HFF-Myc (cell line): ENCODE measurements at regions not wholly inside any gene's neighbourhood (a gene's known extent, or its start where the extent isn't known, plus 50 kb on each side); places are given as distances from the start of the nearest gene placed in this dataset.
"Not testable (repeated sequence)": the region's sequence is repeated elsewhere in the genome, so short reads cannot be mapped to it uniquely, and the experiment has no call there.

Experiments used
- DNase-seq: peaks from one replicate; pipeline ENCODE4 v3.0.0-alpha.2; 2011; ENCODE audit warnings: low read depth; ENCODE audit errors: extremely low read depth
- H3K4me3 ChIP-seq: replicated peaks from 2 replicates; pipeline ENCODE4 v1.5.1; 2011; ENCODE audit warnings: low read depth, mild to moderate bottlenecking, control low read depth, low read length
- TF ChIP-seq, protein P1 (sequence below): IDR thresholded peaks from 2 replicates; pipeline ENCODE4 v1.5.1; 2012; ENCODE audit warnings: mild to moderate bottlenecking, low read depth, low read length, control low read depth; ENCODE audit errors: missing control alignments

DNA sequence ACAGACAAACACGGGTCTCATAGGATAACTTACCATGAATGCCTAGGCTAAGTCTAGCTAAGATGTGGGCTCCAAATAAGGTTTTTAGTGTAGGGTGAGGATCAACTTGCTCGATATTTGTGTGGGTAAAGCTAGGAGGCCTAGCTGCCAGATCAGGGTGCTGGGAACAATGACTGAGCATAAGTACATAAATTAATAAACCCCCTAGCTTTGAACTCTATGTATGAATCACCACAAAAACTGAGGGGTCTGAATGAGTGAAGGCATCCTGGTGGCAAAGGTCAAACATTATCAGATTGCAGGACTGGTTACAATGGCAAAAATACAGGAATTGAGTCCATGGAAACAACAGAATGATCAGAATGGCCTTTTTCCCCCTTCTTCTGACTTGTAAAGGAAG lies 241.8 kb downstream of the LIPI start:
- DNase-seq, result not testable (repeated sequence)

DNA sequence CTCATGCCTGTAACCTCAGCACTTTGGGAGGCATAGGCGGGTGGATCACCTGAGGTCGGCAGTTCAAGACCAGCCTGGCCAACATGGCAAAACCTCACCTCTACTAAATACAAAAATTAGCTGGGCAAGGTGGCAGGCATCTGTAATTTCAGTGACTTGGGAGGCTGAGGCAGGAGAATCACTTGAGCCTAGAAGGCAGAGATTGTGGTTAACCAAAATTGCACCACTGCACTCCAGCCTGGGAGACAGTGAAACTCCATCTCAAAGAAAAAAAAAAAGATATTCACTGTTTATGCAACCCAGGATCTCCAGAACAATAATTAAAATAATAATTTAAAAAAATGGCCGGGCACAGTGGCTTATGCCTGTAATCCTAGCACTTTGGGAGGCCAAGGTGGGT lies 247.5 kb downstream of the LIPI start:
- DNase-seq, H3K4me3 ChIP-seq: not testable (repeated sequence)

More for the DNA sequence above, 241.8 kb downstream of the LIPI start:
- not testable (repeated sequence) for H3K4me3 ChIP-seq

DNA sequence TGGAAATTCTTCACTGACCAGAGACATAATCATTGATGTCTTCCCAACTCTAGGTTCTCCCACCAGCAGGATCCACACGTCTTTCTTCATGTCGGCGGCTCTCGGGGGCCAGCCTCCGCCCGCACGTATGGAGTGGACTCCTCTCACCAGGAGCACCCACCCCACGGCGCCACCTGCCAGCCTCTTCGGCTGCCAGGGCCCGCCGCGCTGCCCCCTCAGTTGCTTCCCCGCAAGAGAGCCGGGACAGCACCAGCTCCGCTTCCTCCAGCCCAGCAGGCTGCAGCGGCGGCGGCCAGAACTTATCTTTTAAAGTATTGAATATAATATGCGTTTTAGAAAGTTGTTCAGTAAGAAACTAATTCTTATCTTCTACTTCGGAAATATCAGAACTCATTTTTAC lies 273.5 kb downstream of the LIPI start:
- TF ChIP-seq, protein P1, sequence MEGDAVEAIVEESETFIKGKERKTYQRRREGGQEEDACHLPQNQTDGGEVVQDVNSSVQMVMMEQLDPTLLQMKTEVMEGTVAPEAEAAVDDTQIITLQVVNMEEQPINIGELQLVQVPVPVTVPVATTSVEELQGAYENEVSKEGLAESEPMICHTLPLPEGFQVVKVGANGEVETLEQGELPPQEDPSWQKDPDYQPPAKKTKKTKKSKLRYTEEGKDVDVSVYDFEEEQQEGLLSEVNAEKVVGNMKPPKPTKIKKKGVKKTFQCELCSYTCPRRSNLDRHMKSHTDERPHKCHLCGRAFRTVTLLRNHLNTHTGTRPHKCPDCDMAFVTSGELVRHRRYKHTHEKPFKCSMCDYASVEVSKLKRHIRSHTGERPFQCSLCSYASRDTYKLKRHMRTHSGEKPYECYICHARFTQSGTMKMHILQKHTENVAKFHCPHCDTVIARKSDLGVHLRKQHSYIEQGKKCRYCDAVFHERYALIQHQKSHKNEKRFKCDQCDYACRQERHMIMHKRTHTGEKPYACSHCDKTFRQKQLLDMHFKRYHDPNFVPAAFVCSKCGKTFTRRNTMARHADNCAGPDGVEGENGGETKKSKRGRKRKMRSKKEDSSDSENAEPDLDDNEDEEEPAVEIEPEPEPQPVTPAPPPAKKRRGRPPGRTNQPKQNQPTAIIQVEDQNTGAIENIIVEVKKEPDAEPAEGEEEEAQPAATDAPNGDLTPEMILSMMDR, result no peak
- DNase-seq, result no peak
- no peak overlapping the region for H3K4me3 ChIP-seq

DNA sequence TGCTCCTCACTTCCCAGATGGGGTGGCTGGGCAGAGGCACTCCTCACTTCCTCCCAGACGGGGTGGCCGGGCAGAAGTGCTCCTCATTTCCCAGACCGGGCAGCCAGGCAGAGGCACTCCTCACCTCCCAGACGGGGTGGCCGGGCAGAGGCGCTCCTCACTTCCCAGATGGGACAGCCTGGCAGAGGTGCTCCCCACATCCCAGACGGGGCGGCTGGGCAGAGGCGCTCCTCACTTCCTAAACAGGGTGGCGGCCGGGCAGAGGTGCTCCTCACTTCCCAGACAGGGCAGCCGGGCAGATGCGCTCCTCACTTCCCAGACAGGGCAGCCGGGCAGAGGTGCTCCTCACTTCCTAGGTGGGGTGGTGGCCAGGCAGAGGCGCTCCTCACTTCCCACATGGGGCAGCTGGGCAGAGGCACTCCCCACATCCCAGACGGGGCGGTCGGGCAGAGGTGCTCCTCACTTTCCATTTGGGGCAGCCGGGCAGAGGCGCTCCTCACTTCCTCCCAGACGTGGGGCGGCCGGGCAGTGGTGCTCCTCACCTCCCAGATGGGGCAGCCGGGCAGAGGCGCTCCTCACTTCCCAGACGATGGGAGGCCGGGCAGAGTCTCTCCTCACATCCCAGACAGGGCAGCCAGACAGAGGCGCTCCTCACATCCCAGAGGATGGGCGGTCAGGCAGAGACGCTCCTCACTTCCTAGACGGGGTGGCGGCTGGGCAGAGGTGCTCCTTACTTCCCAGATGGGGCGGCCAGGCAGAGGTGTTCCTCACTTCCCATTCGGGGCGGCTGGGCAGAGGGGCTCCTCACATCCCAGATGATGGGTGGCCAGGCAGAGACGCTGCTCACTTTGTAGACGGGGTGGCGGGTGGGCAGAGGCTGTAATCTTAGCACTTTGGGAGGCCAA lies 274.5 kb downstream of the LIPI start:
- not testable (repeated sequence) for DNase-seq

DNA sequence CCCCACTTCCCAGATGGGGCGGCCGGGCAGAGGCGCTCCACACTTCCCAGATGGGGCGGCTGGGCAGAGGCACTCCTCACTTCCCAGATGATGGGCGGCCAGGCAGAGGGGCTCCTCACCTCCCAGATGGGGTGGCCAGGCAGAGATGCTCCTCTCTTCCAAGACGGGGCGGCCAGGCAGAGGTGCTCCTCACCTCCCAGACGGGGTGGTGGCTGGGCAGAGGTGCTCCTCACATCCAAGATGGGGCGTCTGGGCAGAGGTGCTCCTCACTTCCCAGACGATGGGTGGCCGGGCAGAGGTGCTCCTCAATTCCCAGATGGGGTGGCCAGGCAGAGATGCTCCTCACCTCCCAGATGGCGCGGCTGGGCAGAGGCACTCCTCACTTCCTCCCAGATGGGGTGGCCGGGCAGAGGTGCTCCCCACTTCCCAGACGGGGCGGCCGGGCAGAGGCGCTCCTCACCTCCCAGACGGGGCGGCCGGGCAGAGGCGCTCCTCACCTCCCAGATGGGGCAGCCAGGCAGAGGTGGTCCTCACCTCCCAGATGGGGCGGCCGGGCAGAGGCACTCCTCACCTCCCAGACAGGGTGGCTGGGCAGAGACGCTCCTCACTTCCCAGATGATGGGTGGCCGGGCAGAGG lies 275.2 kb downstream of the LIPI start:
- DNase-seq, H3K4me3 ChIP-seq: not testable (repeated sequence)

More for the DNA sequence above, 274.5 kb downstream of the LIPI start:
- H3K4me3 ChIP-seq, result not testable (repeated sequence)

DNA sequence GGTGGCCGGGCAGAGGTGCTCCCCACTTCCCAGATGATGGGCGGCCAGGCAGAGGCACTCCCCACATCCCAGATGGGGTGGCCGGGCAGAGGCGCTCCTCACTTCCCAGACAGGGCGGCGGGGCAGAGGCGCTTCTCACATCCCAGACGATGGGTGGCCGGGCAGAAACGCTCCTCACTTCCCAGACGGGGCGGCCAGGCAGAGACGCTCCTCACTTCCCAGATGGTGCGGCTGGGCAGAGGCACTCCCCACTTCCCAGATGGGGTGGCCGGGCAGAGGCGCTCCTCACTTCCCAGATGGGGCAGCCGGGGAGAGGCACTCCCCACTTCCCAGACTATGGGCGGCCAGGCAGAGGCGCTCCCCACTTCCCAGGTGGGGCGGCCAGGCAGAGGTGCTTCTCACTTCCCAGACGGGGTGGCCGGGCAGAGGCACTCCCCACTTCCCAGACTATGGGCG lies 275.8 kb downstream of the LIPI start:
- H3K4me3 ChIP-seq, DNase-seq: not testable (repeated sequence)

DNA sequence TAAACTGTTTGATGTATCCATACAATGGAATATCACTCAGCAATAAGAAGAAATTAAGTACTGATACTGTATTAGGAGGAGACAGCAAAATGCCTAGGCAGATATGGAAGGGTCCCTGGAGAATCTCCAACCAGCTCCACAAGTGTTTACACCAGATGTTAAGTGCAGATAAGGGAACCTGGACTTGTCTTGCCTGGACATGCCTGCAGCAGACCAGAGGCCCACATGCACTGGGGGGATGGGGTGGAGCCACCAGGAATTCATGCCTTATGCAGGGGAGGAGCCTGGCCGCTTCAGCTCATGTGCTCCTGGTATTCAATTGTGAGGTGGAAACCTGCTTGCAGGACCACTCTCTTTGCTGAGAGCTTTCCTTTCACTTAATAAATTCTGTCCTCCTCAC lies 287.6 kb downstream of the LIPI start:
- H3K4me3 ChIP-seq, DNase-seq: not testable (repeated sequence)

DNA sequence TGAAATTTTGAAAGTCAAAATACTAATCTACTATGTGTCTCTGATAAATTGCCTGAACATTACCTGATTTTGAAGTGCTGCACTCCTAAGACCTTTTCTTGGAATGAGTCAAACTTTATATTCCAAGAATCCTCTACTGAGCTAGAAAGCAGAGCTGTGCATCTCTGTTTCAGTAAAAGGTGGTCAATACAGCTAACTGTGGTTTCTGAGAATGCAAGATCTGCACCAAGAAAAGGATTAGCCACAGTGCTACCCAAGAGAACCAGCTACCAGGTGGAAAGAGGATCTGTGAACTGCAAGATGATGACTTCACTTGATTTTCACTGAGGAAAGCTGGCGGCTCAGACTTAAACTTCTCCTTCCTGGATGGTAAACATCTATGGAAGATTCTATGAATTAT lies 289.3 kb downstream of the LIPI start:
- DNase-seq, result not testable (repeated sequence)

DNA sequence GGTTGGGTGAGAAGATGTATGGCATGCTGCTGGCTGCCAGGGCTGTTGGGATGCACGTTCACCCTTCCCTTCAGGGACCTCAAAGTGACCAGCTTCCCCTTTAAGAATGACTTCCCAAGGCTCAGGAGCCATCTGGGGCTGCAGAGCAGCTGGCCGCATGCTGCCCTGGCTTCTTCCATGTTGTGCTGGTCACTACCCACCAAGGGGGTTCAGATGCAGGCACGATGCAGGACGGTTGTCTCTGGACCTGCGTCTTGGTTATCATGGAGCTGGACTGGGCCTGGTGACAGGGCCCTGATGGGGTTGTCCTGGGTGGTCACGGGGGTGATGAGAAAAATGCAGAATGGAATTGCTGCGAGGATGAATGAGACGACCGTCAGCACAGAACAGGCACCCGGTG lies 297.8 kb downstream of the POTED start:
- H3K4me3 ChIP-seq, DNase-seq: not testable (repeated sequence)

More for the DNA sequence above, 289.3 kb downstream of the LIPI start:
- H3K4me3 ChIP-seq, result not testable (repeated sequence)

DNA sequence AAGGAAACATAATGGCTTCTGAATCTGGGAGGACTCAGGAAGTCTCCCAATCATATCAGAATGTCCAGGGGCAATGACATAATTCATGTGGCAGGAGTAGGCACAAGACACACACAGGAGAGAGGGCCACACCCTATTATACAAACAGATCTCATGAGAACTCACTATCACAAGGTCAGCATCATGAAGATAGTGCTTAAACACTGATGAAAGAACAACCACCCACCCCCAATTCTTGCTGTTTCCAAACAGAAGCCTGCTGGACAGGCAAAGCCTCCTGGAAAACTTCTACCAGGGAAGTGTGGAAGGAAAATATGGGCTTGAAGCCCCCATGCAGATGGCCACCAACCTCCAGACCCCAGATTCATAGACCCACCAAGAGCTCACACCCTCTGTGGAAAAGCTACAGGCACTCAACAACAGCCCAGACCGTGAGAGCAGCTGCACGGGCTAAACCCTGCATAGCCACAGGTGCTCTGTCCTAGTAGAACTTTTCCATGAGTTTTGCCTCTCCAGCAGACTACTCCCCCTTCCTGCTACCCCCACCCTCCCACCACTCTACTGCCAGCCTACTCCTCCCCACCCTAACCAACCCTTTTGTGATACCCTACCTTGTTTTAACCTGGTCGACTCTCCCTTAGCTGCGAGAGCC lies 287.1 kb downstream of the POTED start:
- H3K4me3 ChIP-seq, result not testable (repeated sequence)

DNA sequence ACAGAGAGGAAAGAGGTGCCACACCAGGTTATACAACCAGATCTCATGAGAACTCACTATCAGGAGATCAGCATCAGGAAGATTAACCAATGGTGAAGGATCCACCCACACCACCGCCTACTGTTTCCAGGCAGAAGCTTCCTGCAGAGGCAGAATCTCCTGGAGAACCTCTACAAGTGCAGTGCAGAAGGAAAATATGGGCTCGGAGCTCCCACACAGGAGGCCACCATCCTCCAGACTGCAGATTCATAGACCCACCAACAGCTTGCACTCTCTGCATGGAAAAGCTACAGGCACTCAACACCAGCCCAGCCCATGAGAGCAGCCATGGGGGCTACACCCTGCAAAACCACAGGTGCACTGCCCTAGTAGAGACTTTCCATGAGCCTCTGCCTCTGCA lies 284.0 kb downstream of the POTED start:
- DNase-seq, H3K4me3 ChIP-seq: not testable (repeated sequence)

More for the DNA sequence above, 287.1 kb downstream of the POTED start:
- not testable (repeated sequence) for DNase-seq

DNA sequence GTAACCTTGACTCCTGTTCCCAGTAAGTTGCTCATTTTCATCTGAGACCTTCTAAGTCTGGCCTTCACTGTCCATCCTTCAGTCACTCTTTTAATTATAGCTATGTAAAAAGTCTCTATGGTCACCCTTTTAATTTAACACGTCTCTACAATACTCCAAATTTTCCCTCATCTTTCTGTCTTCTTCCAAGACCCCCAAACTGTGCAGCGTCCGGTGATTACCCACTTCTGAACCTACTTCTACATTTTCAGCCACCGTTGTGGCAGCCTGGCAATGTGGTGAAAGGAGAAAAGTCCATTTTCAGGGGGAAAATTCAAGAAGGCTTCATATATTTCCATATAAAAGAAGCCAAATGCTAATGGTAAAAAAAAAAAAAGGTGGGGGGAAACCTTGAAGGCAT lies 283.4 kb downstream of the POTED start:
- DNase-seq, H3K4me3 ChIP-seq: not testable (repeated sequence)

DNA sequence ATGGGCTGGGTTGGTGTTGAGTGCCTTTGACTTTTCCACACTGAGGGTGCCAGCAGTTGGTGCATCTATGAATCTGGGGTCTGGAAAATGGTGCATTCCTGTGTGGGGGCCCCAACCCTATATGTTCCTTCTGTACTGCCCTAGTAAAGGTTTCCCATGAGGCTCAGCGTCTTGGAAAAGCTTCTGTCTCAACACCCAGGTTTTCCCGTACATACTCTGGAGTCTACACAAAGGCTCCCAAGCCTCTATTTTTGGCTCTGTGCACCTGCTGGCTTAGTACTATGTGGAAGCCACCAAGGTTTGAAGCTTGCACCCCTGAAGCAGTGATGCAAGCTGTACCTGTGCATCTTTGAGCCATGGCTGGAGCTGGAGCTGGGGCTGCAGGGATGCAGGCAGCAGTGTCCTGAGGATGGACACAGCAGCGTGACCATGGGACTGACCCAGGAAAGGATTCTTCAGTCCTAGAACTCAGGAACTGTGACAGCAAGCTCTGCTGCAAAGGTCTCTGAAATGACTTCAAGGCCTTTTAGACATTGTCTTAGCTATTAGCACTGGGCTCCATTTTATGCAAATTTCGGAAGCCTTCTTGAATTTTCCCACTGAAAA lies 282.7 kb downstream of the POTED start:
- DNase-seq, H3K4me3 ChIP-seq: not testable (repeated sequence)

DNA sequence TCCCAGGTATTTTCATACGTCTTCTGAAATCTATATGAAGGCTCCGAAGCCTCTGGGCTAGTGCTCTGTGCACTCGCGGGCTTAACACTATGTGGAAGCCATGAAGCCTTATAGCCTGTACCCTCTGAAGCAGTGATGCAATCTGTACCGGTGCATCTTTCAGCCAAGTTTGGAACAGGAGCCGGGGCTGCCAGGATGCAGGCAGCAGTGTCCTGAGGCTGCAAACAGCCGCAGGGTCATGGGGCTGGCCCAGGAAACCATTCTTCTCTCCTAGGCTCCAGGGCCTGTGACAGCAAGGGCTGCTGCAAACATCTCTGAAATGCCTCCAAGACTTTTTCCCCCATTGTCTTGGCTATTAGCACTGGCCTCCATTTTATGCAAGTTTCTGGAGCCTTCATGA lies 279.6 kb downstream of the POTED start:
- not testable (repeated sequence) for DNase-seq, H3K4me3 ChIP-seq

DNA sequence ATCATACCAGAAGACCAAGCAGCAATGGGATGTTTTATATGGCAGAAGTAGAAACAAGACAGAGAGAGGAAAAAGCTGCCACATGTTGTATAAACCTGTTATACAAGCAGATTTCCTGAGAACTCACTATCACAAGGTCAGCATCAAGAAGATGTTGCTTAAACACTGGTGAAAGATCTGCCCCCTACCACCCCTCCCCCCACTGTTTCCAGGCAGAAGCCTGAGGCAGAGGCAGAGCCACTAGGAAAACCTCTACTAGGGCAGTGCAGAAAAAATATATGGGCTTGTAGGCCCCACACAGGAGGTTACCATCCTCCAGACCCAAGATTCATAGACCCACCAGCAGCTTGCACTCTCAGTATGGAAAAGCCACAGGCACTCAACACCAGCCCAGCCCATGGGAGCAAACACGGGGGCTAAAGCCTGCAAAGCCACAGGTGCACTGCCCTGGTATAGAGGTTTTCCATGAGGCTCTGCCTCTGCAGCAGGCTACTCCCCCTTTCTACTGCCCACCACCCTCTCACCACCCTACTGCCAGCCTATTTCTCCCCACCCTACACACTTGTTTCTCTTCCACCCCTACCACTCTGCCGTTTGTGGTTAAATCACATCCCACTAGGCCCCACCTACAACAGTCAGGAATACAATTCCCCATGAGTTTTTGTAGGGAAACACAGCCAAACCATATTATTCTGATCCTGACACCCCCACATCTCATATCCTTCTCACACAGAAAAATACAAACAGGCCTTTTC lies 274.2 kb downstream of the POTED start:
- not testable (repeated sequence) for DNase-seq, H3K4me3 ChIP-seq

DNA sequence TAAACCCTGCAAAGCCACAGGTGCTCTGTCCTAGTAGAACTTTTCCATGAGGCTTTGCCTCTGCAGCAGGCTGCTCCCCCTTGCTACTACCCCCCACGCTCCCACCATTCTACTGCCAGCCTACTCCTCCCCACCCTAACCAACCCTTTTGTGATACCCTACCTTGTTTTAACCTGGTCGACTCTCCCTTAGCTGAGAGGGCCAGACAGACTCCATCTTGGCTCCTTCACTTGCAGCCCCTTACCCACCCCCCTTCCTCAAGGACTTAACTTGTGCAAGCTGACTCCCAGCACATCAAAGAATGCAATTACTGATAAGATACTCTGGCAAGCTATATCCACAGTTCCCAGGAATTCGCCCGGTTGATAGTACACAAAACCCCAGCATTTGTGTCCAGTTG lies 267.9 kb downstream of the POTED start:
- not testable (repeated sequence) for H3K4me3 ChIP-seq, DNase-seq
